OCI-LY7 (cell line): ENCODE measurements at regions not wholly inside any gene's neighbourhood (a gene's known extent, or its start where the extent isn't known, plus 50 kb on each side); places are given as distances from the start of the nearest gene placed in this dataset.

Experiments used
- CTCF ChIP-seq: fragments of 200-600 bp; sonication (generic); conservative IDR thresholded peaks from 2 replicates; pipeline ENCODE4 v1.5.1; 2014; ENCODE audit warnings: mild to moderate bottlenecking, antibody characterized with exemption, low read length, moderate library complexity, mixed read lengths
- EZH2phosphoT487 ChIP-seq: fragments of 200-600 bp; sonication (generic); IDR thresholded peaks from 2 replicates; pipeline ENCODE4 v1.6.1; 2018; ENCODE audit warnings: low read depth, borderline replicate concordance, mild to moderate bottlenecking, mixed run types, antibody characterized with exemption, low read length, moderate library complexity, mixed read lengths

DNA sequence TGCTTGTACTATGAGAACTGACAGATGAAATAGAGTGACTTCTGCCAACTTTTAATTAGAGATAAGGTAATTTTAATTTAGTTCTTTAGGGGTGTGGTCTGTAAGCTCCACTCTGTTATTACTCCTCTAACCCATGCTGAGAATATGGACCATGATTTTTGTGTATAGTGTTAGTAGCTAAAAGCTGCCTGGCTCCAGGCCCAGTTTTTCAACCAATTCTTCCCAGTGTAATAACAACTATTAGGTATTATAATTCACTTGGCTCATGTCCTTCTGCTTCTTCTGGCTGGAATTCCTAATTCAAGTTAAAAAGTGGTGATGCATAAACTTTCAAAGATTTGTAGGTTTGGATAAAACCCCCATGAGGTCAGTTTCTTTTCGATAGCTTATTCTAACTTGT, 216.3 kb downstream of the ISL1 start:
- TF ChIP-seq EZH2phosphoT487 = no peak
- no peak for TF ChIP-seq CTCF
